GM20000 (cell line): ENCODE measurements at regions not wholly inside any gene's neighbourhood (a gene's known extent, or its start where the extent isn't known, plus 50 kb on each side); places are given as distances from the start of the nearest gene placed in this dataset.

ENCODE experiments used
- DNase-seq: peaks from one replicate; pipeline ENCODE4 v3.0.0; 2012; ENCODE audit warnings: low spot score
- CTCF ChIP-seq: IDR thresholded peaks from 2 replicates; pipeline ENCODE4 v1.5.1; 2012; ENCODE audit warnings: mild to moderate bottlenecking, control low read depth; ENCODE audit errors: extremely low read depth, missing control alignments

DNA sequence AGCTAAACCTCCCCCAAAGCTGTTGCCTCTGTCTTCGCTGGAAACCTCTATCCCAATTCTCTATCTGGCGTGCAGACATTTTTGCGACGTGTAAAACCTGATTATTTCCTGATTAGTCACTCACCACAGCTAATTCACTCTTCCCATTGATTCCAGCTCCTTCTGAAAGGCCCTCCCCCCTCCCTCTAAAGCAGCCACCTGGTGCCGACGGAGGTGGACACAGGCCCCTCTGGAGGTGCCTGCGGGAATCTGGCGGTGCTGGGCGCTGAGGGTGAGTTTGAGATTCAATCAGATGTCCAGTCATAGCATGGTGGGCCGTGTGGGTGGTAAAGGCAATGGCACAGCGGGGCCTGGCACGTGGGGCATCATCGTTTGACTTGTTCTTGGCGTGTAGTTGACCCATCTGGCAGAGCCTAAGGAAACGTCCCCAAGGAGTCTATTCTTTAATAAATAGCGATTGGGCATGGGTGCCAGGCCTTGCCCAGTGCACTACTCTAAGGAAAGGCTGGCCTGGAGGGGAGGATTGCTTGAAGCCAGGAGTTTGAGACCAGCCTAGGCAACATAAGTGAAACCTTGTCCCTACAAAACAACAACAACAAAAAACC lies 271.1 kb upstream of the MVB12B start:
- no peak for DNase-seq

DNA sequence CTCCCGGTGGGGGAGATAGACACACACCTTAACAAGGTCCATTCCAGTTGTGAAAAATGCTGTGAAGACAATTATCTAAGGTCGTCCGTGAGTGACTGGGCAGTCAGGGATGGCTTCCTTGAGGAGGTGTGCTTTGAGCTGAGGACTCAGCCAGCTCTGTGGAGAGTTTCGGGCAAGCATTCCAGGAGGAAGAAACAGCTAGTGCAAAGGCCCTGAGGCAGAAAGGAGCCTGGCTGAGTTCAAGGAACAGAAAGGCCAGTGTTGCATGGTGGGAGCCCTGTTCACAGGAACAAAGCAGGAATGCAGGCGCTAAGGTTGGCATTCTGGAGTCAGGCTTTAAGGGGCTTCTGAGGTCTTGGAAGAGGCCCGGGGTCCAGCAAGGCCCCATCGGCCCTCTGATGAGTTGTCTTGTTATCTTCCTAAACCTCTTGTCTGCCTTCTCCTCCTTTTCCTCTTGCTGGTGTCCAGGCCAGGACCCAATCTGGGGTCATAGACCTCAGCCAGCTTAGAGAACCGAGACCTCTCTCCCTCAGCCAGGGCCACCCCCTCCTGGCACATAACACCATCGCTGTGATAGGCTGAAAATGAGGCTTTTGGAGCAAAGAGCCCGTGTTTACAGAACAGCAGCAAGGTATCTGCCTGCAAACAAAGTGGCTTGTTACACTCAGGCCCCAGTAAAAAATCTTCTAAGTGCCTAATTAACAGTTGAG lies 270.2 kb upstream of the MVB12B start:
- no peak for DNase-seq
- no peak for TF ChIP-seq CTCF

More for the DNA sequence above, 271.1 kb upstream of the MVB12B start:
- no peak for TF ChIP-seq CTCF

- DNase-seq: no peak
Measured at GRCh38 chr9:126057121-126057825, 269.4 kb upstream of the MVB12B start.

GRCh38 chr9:126058011-126058531 lies 268.6 kb upstream of the MVB12B start:
- no peak for DNase-seq
- no peak for TF ChIP-seq CTCF

More at GRCh38 chr9:126057121-126057825, 269.4 kb upstream of the MVB12B start:
- TF ChIP-seq CTCF: no peak

- DNase-seq: no peak
- no peak for TF ChIP-seq CTCF
Measured at GRCh38 chr9:126058591-126058990, 268.0 kb upstream of the MVB12B start.

- TF ChIP-seq CTCF: no peak
- DNase-seq: no peak
Measured at GRCh38 chr9:126061575-126061974, 265.1 kb upstream of the MVB12B start.
